NCI-H2227 treated with DMSO at 0.1 percent for 48 hours (cell line): ENCODE measurements at regions not wholly inside any gene's neighbourhood (a gene's known extent, or its start where the extent isn't known, plus 50 kb on each side); places are given as distances from the start of the nearest gene placed in this dataset.
"Not testable (repeated sequence)": the region's sequence is repeated elsewhere in the genome, so short reads cannot be mapped to it uniquely, and the experiment has no call there.

Experiments
- DNase-seq: peaks from one replicate; lab custom pipeline; 2025; lab: John Stamatoyannopoulos, UW

- no peak for DNase-seq
These were observed 425.2 kb upstream of the VSTM2A start for GRCh38 chr7:54116956-54117355.

GRCh38 chr7:54129035-54129434 is 413.1 kb upstream of the VSTM2A start:
- no peak for DNase-seq

GRCh38 chr7:54141576-54141975 is 400.6 kb upstream of the VSTM2A start:
- no peak for DNase-seq

GRCh38 chr7:54145716-54146115 is 396.5 kb upstream of the VSTM2A start:
- no peak for DNase-seq

- no peak for DNase-seq
These were observed 388.7 kb upstream of the VSTM2A start for GRCh38 chr7:54153462-54153861.

GRCh38 chr7:54159088-54159487 is 383.1 kb upstream of the VSTM2A start:
- no peak for DNase-seq

GRCh38 chr7:54161621-54162020 is 380.6 kb upstream of the VSTM2A start:
- no peak for DNase-seq

GRCh38 chr7:54166419-54166818 is 375.8 kb upstream of the VSTM2A start:
- no peak for DNase-seq

GRCh38 chr7:54179321-54180029 is 362.7 kb upstream of the VSTM2A start:
- no peak for DNase-seq

- DNase-seq = no peak
These were observed 361.4 kb upstream of the VSTM2A start for GRCh38 chr7:54180796-54181195.

- no peak for DNase-seq
These were observed 359.1 kb upstream of the VSTM2A start for GRCh38 chr7:54183055-54183454.

GRCh38 chr7:54186336-54186735 is 355.8 kb upstream of the VSTM2A start:
- no peak for DNase-seq

- DNase-seq = no peak
These were observed 354.1 kb upstream of the VSTM2A start for GRCh38 chr7:54187886-54188685.

GRCh38 chr7:54188843-54189242 is 353.3 kb upstream of the VSTM2A start:
- no peak for DNase-seq

GRCh38 chr7:54189330-54189729 is 352.8 kb upstream of the VSTM2A start:
- no peak for DNase-seq

GRCh38 chr7:54201501-54201900 is 340.7 kb upstream of the VSTM2A start:
- DNase-seq = no peak

GRCh38 chr7:54215424-54215823 is 326.8 kb upstream of the VSTM2A start:
- no peak for DNase-seq

GRCh38 chr7:54226030-54226429 is 316.1 kb upstream of the VSTM2A start:
- not testable (repeated sequence) for DNase-seq

GRCh38 chr7:54242776-54243175 is 299.4 kb upstream of the VSTM2A start:
- no peak for DNase-seq

GRCh38 chr7:54245020-54245419 is 297.2 kb upstream of the VSTM2A start:
- no peak for DNase-seq

GRCh38 chr7:54249686-54250085 is 292.5 kb upstream of the VSTM2A start:
- DNase-seq = no peak

- DNase-seq = no peak
These were observed 289.7 kb upstream of the VSTM2A start for GRCh38 chr7:54252256-54253035.

- no peak for DNase-seq
These were observed 289.2 kb upstream of the VSTM2A start for GRCh38 chr7:54253036-54253373.
